NCI-H1092 (cell line): ENCODE measurements at regions not wholly inside any gene's neighbourhood (a gene's known extent, or its start where the extent isn't known, plus 50 kb on each side); places are given as distances from the start of the nearest gene placed in this dataset.
"Not testable (repeated sequence)": the region's sequence is repeated elsewhere in the genome, so short reads cannot be mapped to it uniquely, and the experiment has no call there.

Source experiments
- DNase-seq: peaks from one replicate; lab custom pipeline; 2025; lab: John Stamatoyannopoulos, UW

DNA sequence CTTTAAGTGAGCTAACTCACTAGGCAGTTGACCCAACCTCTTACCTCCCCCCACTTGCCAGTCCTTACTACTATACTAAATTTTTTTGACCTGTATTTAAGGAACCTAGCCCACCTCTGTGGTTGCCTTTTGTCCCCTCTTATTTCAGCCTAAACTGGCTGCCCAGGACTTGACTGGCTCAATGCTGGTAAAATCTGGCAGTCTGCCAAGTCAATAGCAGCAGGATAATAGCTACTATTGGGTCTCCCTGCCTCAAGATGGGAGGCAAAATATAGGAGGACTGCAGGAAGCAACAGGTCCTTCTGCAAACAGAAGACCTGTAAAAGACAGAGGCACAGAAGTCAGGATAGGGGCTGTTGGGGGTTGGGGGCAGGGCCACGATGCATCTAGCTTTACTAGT lies 144.2 kb upstream of the POGK start:
- DNase-seq: no peak

DNA sequence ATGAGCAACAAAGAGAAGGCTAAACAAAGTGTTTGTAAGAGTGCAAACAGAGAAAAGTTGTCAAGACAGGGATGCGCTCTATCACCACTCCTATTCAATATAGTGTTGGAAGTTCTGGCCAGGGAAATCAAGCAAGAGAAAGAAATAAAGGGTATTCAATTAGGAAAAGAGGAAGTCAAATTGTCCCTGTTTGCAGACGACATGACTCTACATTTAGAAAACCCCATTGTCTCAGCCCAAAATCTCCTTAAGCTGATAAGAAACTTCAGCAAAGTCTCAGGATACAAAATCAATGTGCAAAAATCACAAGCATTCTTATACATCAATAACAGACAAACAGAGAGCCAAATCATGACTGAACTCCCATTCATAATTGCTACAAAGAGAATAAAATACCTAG lies 143.4 kb upstream of the POGK start:
- DNase-seq: not testable (repeated sequence)

DNA sequence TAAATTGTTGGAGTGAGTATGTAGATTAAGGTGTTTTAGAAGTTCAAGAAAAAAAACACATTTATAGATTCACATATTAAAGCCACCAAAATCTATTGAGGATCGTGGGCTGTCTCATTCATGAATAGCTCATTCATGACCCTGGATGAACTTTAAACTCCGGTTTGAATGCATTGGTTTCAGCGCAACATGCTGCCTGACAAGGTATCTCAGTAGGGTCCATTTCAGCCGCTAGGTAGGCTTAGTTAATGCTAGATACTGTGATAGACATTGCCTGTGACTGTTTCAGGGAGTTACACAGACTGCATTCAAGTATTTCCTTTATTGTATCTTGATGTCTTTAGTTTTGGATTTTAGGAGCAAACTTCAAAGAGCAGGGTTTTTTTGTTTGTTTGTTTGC lies 140.5 kb upstream of the POGK start:
- no peak for DNase-seq

DNA sequence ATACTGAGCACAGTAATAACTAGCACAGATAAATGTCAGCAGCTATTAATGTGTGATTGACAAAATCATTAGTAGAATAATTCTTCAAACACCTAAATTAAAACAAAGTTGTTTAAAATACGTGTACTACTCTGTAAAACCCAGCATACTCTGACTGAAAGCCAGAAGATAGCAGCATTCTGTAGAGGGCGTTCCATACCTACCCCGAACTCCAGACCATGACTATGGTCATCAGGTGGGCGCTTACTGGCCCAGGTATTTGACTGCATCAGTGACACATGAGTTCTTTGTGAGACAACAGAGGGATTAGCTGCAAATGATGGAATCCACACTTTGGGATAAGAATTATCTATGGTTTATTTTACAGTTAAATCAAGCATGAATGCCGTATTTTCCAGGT lies 139.7 kb upstream of the POGK start:
- no peak for DNase-seq

DNA sequence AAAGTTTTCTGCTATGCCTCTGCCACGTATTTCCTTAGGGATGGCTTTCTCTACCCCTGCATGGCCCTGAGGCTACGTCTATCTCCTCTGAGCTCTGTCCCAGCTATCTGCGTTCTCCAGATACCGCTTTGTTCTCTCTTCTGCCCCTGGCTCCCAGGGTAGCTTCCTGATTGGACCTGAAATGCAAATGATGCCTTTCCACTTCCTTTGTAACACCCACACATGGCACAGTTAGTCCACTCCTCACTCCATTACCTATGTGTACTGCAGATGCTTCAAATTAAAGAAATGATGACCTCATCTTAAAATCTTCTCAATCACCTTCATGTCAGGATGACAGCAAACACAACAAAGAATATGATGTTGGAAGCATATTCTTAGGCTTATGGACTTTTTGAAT lies 138.6 kb upstream of the POGK start:
- DNase-seq: no peak

DNA sequence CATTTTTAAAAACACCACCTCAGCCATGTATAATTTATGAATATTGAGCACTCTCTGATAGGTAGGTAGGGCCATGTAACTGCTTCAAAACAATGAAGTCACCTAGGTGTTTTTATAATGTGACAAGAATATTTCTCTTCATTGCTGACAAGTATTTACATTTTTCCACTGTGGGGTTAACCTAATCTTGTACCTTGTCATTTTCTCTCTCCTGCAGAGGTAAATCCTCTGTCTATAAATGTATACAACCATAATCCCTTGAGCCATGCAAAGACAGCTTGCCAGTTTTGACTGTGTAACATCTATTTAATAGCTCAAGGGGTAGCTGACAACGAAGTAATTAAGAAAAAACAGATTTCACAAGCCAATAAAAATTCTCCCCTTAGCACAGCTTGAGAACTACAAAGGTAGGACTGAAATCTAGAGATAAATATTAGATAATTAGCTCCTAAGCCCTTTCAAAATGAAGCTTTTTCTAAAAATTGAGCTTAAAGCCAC lies 137.6 kb upstream of the POGK start:
- DNase-seq: no peak

DNA sequence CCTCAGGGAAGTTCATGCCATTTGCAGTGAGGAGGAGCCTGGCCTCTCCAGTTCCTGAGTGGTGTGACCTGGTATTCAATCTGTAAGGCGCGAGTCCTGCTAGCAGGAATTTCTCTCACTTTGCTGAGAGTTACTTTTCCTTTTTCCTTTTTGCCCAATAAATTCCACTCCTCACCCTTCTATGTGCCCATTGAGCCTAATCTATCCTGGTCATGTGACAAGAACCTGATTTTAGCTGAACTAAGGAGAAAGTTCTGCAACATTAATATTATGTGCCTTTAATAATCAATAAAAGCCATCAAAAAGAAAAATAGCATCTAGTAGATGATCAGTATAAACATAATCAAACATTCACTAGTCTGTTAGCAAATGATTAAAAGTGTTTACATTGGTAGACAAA lies 136.1 kb upstream of the POGK start:
- DNase-seq: no peak

DNA sequence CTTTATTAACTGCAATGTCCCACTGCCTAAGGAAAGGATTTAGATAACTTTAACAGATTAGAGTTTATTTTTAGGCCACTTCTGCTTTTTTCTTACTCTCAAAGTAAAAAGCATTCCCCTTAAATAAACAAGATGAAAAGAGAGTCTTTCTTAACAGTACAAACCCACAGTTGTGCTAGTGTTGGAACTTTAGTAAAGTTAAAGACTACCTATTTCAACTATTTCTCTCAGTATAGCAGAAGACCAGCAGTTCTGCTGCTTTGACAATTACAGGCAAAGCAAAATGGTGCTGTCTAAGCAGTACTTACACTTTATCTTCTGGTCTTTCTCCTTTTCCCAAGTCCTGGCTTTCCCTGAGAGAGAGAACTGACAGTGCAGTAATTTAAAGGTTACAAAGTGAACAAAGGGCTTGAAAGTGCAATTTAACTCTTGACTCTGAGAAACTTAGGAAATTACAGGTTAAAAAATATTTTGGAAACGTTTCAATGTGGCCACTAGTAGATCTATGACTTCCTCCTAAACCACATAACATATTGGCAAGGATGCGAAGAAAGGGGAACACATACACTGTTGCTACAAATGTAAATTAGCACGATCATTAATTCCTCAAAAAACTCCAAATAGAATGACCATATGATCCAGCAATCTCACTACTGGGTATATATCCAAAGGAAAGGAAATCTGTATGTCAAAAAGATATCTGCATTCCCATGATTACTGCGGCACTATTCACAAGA lies 135.4 kb upstream of the POGK start:
- no peak for DNase-seq

DNA sequence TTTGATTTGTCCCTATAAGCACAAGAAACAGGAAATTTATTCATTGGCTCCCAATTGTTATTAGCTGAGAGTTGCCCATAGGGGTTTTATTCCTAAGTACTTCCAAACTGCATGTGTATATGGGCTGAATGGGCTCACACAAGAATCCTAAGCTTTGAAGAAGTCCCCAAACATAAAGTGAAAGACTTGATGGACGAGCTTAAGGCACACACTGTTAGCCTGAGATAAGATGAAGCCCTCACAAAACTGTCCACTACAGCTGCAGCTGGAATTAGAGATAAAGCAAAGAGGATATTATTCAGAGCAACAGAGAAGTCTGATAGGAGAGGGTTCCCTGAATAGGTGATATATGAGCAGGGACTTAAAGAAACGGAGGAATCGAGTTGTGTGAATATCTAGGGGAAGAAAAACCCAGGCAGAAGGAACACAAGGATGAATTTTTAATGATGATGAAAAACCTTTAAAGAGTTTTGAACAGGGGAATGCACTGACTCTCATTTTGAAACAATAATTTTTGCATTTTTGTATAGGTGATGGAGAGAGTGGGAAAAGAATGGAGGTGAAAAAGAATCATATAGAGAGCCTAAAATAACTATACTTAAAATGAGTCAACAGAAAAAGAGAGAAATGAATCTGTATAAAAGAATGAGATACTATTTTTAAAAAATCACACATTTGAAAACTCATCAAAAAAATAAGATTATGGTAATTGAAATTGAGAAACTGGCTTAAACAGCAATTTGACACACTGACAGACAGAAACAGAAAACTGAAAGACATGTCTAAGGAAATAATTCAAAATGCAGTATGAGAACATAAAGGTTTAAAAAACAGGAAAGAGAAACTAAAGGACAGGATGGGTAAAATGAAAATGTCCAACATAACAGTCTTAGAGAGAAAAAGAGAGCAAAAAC lies 133.6 kb upstream of the POGK start:
- no peak for DNase-seq

DNA sequence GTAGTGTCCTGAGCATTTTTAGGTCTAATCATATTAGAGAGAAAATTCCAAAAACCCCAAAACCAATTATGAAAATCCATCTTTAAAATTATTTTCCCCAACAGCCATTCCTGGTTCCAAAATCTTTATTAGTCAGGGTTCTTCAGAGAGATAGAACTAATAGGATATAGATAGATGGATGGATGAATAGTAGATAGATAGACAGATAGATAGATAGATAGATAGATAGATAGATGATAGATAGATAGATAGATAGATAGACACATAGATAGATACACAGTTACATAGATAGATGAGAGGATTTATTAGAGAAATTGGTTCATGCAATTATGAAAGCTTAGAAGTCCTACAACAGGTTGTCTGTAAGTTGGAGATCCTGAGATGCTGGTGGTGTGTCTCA lies 122.7 kb upstream of the POGK start:
- DNase-seq: no peak

DNA sequence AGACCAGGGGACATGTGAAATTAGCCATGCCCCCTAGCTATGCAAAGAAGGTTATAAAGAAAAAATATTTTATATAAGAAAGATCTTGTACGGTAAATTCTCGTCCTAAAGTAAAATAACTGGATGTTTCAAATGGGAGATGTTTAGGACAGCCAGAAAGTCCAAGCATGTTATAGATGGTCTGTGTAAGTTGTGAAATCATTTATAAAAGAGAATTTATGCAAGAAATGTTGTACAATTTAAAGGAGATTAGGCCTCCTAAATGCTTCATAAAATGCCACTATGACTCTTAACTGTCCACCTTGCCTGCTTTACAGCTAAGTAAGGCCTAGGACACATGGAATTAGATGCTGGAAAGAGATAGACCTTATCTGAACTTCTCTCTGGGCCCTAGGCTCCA lies 118.1 kb upstream of the POGK start:
- DNase-seq: no peak

DNA sequence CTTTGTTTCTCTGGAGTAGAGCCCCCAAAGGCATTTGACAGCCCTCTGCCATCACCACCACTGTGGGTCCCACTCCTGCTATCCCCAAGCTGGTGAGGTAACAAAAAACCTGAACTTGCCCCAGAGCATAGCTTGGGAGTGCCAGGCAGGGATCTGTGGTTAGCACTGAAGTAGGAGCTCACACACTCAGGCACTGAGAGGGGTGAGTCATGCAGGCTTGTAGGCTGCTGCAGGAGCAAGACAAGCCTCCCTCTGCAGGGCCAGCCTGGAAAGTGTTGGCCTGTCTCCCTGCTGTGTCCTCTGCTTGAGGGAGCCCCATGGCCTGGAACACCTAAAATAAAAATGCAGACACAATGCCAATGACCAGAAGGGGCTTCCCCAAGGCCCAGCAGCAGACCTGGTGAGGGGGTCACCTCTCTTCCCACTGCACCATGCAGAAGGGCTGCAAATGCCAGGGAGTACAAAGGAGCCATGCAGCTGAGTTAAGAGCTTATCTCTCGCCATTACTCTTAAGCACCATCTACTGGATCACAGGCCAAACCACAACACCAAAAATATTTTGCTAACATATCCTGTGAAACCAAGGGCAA lies 108.9 kb upstream of the POGK start:
- DNase-seq: no peak

DNA sequence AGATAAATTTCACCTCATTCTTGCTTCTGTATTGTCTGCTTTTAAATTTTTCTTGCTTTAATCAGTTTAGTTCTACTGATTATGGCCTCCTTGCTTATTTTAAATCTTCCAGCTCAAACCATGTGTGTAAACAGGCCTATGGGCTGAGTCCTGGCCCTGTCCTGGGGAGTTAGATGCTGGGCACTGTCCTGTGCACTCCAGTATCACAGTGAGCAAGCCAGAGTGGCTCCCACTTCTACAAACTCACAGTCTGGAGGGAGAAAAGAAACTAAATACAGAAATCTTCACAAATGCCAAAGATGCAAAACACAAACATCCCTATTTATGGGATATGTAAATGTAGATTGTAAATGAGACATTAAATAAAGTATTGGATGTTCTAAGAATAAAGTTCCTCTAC lies 101.1 kb upstream of the POGK start:
- no peak for DNase-seq

DNA sequence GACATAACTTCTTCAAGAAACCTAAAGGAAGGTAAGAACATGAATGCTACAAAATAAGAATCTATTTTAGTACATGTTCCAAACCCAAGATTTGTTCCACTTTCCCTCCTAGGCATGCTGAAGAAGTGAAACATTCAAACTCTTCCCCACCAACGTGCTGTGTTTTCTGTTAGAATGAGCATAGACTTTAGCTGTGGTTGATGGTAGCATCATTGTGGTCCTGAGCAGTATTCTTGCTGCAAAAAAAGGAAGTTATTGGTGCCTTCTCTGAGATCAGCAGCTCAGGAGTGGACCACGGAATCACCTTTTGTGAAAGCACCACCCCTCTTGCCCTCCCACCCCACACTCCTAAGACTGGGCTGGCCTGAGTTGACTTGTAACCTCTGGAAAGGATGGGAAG lies 100.4 kb upstream of the POGK start:
- no peak for DNase-seq

DNA sequence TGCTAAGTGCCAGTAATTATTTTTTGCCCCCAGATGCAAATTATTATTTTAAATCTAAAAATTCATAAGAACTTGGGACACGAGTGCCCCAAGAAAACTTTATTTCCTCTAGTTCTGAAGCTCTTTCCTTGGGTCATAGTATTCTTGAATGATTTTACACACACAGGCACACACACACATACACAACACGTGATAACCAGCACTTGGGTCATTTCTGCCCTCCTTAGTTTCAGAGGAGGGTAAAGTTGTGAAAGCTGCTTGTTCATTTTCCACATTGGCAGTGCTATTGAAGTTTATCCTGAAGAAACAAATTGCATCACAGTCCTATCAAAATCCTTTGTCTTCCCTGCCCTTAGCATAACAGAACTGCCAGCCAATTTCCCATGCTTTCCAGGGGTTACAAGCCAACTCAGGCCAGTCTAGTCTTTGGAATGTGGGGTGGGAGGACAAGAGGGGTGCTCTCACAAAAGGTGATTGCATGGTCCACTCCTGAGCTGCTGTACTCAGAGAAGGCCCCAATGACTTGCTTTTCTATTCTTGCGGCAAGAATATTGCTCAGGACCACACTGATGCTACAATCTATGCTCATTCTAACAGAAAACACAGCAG lies 98.5 kb upstream of the POGK start:
- no peak for DNase-seq

DNA sequence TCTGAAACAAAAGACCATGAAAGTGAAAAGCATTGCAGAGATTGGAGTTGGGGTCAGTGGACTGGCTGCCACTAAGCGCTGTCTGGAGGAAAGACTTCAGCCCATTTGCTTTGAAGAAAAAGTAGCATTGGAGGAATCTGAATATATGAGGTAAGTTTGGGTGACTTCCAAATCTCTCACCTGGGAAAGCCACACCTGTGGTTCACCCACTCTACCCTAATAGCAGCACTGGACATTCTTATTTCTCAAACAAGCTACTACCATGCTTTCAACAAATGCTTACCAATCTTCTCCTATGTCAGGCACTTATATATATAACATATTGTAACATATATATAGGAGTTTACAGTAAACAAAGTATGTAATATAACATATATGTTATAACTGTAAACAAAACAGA lies 76.0 kb upstream of the POGK start:
- no peak for DNase-seq

DNA sequence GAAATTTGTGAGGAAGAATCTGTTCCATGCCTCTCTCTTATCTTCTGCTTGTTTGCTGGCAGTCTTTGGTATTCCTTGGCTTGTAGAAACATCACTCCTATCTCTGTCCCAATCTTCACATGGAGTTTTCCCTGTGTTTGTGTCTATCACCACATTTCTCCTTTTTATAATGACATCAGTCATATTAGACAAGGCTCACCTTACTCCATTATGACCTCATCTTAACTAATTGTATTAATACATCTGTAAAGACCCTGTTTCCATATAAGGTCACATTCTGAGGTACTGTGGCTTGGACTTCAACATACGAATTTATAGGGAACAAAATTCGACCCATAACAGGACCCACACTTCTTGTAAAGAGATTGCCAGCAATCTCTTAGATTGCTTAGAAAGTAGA lies 72.3 kb upstream of the POGK start:
- no peak for DNase-seq

DNA sequence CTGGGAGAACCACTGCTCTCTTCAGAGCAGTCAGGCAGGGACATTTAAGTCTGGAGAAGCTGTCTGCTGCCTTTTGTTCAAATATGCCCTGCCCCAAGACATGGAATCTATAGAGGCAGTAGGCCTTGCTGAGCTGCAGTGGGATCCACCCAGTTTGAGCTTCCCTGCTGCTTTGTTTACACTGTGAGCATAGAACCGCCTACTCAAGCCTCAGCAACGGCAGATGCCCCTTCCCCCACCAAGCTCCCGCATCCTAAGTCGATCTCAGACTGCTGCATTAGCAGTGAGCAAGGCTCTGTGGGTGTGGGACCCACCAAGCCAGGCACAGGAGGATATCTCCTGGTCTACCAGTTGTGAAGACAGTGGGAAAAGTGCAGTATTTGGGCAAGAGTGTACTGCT lies 54.6 kb upstream of the POGK start:
- DNase-seq: not testable (repeated sequence)

DNA sequence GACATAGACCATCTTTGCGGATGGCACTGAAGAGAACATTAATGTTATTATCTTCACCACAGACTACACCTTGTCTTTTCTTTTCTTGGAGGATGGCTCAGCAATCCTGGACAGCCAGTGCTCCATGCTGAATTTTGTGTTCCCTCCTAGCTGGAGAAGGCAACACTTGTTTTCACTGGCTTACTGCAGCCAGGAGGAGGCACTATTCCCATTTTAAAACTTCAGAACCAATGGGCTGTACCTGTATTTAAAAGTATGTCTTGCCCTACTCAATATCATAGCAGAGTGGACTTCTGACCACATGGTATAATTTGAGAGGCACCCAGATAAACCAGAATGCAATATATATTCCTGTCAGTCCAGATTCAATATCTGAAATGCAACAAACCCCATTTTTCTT lies 53.3 kb upstream of the POGK start:
- no peak for DNase-seq

DNA sequence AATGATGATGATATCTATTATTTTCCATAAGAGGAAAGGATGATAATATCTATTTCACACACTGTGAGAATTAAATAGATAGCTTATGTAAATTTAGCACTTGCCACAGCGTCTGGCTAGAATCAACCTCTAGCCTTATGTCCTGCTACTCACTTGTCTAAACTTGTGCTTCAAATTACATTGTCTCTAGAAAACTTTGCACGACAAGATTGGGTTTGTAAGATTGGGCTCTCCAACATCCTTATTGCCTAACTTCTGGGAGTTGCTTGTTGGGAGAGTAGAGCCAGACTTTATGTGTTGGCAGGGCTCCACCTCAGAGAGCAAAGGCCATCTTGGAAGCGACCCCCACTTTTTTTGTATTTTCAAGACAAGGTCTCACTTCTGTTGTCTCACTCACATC lies 50.0 kb upstream of the POGK start:
- DNase-seq: no peak
